ENCODE measurements at regions not wholly inside any gene's neighbourhood (a gene's known extent, or its start where the extent isn't known, plus 50 kb on each side); places are given as distances from the start of the nearest gene placed in this dataset.

DNA sequence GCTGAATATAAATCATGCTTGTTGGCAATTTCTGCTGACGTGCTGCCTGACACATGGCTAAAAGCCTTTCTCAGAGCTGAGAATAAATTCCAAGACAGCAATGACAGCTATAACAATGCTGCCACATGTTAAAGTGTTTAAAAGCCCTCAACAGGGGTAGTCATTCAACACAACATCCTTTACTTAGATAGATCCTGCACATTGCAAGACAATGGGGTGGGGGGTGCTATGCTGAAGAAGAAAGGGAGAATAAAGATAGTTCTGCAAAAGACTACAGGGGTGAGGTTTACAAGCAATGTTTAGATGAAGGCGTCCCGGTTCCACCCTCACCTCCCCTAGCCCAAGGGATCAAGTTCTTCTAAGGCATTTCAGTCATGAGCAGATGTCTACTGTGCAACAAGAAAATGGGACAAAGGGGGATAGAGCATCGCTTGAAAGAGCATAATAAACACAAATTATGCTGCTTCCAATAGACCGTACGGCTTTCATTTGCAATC, 291.0 kb upstream of the ACVR2A start:
- DNase-seq: no peak

DNA sequence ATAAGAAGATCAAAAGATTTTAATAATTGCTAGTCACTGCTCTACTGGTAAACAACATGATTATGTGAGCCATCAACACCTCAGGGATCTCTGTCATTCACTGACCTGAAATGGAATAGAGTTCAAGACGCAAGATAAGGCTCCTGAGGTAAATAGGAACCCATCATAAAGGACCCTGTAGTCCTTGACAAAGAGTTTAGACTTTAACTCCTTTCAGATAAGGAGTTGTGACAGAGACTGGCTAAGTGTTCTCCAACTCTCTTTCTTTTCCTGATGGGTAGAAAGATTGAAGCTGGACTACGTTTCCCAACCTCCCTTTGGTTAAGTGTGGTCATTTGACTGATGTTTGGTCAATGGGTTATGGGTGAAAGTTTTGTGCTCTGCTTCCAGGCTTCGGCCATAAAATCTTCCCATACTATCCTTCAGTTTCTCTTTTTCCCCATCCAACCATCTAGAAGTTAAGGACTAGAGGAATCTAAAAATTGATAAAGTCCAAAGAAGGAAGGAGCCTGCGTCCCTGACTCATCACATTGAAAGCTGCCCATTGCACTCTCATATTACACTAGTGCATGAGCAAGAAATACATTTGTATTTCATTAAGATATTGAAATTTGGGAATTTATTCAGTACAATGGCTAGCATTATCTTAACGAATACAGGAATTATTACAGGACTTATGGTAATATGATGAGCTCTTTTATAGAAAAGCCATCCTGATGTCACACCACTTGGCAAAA, 293.7 kb upstream of the ACVR2A start:
- DNase-seq: no peak

DNA sequence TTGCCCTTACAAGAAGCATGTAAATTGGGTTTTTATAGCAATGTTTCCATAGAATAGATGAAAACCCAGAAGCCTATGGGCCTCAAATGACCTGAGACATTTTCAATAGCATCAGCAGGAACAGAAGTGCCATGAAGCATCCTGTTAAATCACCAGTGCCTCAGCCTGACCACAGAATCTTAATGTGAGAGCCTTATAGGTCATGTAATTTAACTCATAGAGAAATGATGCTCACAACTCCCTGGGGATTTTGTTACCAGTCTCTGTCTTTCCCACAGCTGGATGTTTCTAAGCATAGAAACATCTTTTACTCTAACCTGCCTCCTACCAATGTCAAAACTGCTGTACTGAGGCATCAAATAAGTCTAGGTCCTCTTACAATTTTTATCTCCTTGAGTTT, 295.8 kb upstream of the ACVR2A start:
- DNase-seq: no peak

DNA sequence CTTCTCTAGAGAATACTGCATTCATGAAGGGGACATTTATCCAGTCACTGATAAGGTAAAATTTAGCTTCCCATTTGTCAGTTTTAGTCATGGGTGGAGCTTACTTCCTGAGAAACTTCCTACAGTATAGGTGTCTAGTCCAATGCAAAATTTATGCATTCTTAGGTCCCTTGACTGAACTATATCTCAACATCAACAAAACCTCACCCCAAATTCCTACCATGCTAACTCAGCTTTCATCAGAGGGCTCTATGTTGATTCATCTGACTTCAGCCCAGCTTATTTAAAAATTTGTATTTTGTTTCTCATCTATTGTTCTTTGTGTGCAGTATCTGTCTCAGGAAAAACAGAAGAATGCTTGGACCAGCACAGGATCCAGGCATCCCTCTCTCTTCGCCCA, 296.4 kb upstream of the ACVR2A start:
- DNase-seq: no peak

DNA sequence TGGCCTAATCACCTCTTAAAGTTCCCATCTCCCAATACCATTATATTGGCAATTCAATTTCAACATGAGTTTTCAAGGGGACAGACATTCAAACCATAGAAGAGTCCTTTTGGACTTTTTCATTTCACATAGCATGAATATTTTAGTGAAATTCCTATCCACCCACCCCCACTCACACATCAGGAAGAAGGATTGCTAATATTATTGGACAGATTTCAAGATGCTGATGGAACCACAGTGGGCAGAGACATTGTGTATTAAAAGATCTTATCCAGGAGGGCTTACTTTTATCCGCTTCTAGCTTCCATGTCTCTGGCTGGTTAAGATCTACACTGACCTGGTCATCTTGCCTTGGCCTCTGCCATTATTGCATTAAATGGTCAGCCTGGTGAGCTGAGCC, 297.4 kb upstream of the ACVR2A start:
- no peak for DNase-seq

DNA sequence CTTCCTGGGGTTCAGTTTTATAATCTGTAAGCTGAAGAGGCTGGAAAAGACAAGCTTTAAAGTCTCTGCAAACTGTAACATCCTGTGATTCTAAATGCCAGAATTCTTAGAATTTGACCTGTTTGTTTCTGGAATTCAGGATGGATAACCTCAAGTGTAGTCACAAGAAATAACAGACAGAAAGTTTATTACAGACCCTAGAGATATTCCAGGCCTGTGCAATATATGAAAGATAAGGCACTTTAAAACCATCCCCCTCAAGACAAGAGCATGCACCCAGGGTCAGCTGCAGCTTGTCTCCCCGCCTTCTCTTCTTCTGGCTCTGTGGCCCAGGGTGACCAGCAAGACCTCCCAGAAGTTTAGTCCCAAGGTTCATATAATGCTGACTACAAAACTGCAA, 298.7 kb upstream of the ACVR2A start:
- DNase-seq: no peak

DNA sequence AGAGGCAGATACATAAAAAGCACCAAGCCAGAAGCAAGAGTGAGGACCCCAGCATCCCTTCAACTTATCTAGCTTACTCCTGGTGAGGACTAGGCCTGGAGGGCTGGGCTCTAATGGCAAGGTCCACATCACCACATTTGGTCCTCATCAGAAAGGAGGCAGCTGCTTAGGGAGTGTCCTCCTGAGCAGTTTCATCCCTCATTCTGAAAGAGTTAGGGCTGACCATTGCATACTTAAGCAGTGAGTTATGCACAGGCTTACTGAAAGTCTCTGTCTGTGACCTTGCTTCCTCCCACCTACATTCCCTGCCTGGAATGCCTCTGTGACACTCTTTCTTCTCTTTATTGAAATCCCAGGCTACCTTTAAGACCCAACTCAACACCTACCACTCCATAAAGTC, 301.8 kb upstream of the ACVR2A start:
- no peak for DNase-seq

DNA sequence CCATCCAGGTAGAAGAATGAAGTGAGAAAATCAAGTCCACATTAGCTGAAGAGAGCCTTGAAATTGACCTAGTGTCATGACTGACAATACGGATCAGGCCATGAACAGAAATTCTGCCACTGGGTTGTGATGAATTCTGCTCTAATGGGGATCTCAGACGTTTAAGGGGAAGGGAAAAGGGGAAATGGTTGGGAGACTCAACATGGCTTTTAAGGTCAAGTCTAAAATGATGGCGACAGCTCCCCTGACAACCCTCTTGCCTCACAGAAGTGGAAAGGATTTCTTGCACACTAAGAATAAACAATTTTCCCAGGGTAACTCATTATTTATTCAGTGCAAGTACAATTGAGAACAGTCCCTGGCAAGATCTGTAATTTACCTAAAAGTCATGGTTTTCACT, 302.5 kb upstream of the ACVR2A start:
- no peak for DNase-seq

DNA sequence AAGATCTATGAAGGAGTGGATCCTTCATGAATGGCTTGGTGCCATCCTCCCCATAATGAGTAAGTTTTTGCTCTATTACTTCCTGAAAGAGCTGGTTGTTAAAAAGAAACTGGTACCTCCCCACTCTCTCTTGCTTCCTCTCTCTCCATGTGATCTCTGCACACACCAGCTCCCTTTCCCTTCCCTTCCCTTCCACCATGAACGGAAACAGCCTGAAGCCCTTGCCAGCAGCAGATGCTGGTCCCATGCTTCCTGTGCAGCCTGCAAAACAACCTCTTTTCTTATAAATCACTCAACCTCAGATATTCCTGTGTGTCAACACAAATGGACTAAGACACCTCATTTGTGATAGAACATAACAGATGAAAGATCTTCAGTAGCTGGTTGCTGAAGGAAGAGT, 303.5 kb upstream of the ACVR2A start:
- DNase-seq: no peak

DNA sequence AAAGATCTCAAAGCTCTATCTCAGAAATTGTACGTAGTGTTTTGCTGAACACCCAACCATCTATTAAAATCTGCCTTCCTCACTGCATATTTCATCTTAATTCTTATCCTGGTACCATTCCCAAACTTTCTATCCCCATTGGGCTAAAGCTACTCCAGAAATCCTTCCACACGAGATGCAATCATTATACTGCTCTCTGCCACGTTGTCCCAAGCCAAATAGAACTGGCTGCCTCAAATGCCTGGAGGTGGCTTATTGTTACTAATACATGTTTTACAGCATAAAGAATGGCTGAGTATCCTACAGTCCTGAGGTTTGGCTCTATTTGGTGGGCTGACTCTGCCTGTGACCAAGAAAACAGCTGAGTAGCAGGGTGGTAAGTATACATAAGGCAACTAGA, 306.0 kb upstream of the ACVR2A start:
- no peak for DNase-seq

DNA sequence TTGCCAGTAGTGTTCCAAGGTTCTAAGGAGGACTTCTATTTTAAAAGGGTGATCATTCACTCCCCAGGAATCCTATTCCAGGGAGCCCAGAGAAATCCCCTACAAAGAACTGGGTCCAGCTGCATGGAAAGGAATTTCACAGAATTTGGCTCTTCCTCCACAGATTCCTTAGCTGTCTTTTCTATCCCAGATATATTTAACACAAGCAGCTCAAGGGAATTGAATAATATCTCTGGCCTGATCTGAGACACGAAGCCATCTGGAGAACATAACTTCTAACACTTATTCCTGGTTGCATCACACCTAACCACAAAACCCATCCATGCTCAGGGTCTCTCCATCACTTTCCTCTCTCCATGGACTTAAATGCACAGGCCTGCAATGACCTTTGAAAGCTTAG, 306.7 kb upstream of the ACVR2A start:
- DNase-seq: no peak

DNA sequence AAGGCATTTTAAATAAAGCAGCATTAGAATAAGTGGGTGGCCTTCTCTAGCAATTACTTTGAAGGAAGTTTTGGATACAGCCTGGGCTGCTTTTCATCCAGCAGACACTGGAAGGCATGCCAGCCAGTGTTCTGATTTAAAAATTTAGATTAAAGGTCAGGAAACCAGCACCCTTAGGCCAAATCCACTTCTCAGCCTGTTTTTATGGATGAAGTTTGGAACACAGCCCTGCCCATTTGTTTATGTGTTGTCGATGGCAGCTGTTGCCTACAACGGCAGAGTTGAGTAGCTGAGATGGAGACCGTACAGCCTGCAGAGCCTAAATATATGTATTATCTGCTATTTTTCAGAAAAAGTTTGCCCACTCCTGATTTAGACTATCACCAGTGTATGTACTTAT, 313.6 kb upstream of the ACVR2A start:
- DNase-seq: no peak

DNA sequence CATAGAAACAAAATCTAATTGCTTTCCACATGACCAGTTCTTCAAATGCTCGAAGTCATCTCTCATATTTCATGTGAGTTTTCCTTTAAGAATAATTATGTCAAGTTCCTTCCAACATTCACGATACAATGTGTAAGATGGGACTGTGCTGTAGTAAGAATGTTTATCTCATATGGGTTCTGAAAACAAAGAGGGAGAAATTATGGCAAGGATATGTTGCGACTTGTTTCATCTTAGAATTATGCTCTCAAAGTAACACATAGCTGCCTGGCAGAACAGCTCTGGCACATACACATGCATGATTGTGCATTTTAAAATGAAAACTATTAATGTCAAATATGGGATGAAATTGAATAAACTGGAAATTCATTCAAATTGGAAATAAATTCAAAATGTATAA, 314.8 kb upstream of the ACVR2A start:
- DNase-seq: no peak

DNA sequence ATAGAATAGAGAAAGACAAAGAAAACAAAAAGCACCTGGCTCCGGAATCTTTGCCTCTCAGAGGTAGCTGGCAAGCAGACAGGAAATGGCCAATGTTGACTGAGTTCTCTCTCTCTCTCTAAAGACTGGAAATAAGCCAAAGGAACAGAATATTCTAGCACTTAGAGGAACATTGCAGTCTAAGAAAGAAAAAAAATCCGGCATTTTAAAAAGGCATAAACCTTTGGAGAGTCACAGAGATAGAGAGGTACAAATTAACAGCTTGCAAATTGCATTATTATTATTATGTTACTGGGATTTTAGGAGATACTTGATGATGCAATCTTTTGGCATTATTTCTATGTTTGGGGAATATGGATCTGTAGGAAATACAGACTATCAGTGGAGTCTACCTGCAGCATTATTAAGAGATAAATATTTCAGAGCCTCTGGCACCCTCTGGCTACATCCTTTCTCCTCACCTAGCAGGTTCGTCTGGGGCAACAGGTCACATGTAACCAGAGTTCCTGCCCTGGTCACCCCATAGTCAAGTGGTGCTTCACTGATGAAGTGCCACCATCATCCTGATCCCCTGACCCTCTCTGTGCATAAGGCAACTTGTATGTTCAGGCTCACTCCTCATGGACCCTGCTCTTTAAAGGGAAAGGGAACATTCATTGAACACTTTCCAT, 318.9 kb upstream of the ACVR2A start:
- DNase-seq: peak in 1 of 58 donors; percentile 1

DNA sequence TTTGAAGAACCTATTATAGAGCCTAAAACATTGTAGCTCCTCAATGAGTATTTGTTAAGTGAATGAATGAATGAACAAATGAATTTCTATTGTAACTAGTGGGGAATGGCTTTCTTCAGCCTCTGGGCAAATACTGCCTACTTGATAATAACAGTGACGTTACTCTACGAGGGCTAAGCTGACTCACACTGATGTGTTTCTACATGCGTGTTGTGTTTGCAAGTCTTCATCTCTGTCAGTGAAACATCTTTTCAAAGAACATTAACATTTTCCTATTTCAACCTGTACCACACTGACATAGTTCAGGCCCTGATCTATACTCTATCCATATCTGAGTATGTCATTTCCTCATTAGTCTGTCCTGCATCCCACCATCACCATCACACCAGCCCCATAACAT, 319.9 kb upstream of the ACVR2A start:
- DNase-seq: no peak

DNA sequence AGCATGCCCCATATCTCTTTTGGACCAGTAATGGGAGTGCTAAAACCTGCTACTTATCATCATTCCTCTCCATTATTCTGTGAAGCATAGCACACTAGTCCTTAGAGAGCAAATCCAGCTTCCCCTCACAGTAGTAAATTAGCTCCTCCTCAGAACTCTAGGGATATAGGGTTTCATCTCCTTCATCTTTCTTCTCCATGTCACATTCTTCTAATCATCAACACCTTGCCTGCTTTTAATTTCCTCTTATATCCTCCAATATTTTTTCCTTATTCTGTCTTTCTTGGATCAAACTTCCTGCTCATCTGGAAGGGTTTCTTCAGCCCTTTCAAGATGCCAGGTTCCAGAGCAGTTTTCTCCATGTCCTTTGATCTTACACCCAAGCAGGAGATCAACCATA, 321.4 kb upstream of the ACVR2A start:
- DNase-seq: no peak

DNA sequence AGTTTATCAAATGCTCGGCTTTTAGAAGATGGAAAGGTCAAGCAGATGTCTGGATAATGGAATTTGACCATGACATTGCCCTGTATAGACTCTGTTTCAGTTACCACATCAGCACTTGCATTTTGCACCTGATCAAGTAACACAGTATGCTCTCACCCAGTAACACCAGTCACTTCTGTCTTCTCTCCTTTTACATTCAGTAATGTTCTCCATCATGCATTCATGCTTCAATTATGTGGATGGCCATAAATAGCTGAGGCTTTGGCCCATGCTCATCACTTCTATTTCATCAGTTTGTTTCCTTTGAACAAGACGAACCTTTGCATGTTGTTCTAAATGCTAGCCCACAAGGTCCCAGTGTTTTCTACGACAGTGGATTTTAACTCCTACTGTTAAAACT, 322.9 kb upstream of the ACVR2A start:
- no peak for DNase-seq

DNA sequence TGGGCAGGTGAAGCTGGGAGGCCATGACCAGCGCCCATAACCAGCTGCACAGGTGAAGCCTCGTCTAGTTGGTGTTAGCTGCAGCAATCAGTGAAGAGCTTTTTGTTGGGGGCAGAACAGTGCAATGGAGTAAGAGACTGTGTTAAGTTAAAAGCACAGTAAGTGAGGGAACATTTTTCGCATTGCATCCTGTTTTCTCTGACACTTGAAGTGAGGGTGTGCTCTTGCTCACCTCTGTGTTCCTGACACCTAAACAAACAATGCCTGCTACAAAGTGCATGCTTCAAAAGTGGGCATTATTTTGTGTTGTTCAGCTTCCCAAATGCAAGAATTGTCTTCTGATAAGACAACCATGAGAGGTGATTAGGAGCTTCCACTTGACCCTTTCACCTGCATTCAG, 324.0 kb upstream of the ACVR2A start:
- DNase-seq: no peak

DNA sequence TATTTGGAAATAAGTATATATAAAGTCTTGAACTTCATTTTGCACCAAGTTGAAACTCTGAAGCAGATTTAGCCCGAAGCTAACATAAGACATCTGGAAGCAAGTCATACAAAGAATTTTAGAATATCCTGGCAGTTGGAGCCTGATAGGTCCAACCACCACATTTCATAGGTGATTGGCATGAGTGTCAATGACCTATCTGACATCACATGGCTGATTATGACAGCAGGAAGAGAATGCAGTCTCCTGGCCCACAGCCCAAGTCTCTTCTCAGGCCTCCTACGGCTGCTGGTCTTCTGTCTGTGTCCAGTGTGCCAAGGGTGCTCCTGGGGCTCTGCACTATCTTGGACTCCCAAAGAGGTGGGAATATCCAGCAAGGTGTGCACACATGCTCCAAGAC, 325.7 kb upstream of the ACVR2A start:
- DNase-seq: no peak

DNA sequence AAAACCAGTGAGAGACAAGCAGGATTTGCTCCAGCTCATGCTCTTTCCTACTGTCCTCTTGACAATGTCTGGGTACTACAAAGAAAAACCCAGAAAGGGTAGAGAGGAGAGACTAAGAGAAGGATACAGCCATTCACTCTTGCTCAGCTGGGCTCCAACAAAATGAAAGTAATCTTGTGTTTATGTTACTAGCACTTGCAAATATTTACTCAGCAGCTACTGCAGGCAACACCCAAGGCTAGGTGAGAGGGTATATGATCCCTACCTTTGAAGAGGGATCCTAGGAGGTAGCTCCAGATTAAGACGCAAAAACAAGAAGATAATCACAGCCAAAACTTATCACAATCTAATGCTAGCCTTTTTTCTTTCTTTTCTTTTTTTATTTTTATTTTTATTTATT, 329.6 kb upstream of the ACVR2A start:
- DNase-seq: no peak

DNA sequence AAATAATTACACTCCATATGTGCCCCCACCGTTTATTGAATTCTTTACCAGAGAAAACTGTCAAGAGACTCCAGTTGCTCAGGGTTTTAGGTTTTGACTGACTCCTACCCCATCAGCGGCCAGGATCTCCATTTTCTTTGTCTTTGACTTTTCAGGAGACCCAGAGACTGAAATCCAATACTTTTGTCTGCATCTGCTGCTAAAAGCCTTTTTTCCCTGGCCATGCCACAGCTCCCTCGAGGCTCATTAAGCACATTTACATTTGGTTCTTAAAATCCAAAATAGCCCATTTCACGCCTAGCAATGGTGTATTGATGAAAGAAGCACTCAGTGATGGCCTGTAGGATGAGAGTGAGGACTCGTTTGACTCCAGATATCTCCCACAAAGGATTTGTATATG, 332.6 kb upstream of the ACVR2A start:
- no peak for DNase-seq

DNA sequence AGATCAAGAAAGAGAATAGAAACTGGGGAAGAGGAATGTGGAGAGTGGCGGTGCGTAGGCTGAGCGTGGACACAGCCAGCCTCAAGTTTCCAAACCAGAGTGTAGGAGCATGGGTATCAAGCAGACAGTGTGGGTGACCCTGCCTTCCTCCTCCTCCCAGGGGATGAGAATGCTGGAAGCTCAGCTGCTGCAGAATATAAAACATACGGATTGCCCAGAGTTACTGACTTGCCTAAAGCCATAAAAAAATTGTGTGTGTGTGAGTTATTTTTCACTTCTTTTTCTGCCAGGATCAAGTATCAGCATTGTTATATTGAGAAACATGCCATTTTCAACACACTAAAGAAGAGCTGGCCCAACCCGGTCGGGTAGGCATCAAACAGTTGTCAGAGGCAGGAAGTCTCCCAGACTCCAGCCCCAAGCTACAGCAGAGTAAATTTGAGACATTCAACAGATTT, 333.3 kb upstream of the ACVR2A start:
- peak in 37 of 58 donors; percentile 1 to 61 (median 13) for DNase-seq

DNA sequence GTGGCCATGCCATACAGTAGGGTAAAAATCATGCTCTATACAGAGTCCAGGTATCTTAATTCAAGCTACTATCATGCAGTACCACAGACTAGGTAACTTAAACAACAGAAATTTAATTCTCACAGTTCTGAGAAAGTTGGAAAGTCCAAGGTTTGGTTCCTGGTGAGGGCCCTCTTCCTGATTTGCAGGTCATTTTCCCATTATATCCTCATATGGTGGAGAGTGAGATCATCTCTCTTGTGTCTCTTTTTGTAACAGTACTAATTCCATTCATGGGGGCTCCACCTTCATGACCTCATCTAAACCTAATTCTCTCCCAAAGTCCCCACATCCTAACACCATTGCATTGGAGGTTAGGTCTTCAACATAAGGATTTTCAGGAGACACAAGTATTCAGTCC, 335.0 kb upstream of the ACVR2A start:
- DNase-seq: no peak

All from anterior cingulate cortex (tissue), 58 donors.